Small intestine (tissue), 7 donors: ENCODE measurements at regions not wholly inside any gene's neighbourhood (a gene's known extent, or its start where the extent isn't known, plus 50 kb on each side); places are given as distances from the start of the nearest gene placed in this dataset.

Experiments used
- DNase-seq, 2 donors: peaks; one replicate each; pipeline versions ENCODE4 v3.0.0 to v3.0.0-alpha.2; 2013
- FAIRE-seq: peaks from 2 replicates; lab custom pipeline; 2012; peaks lifted over from hg19 to GRCh38; lab: Jason Lieb, UNC
- H3K27ac ChIP-seq, 3 donors: one replicate each; pipeline ENCODE4 v1.5.1; 2013; ENCODE audit warnings: low read length in 2 of 3, mild to moderate bottlenecking in 2 of 3, control low read depth in 1 of 3, inconsistent platforms in 1 of 3, low read depth in 1 of 3, moderate library complexity in 1 of 3
- H3K27me3 ChIP-seq, 3 donors: one replicate each; pipeline ENCODE4 v1.6.1; 2013; ENCODE audit warnings: low read length in 3 of 3, inconsistent platforms in 1 of 3; ENCODE audit not compliant: control insufficient read depth in 3 of 3, insufficient read depth in 3 of 3
- H3K36me3 ChIP-seq, 3 donors: one replicate each; pipeline ENCODE4 v1.6.1; 2013; ENCODE audit warnings: low read length in 3 of 3, inconsistent platforms in 1 of 3, low read depth in 1 of 3, mild to moderate bottlenecking in 1 of 3, moderate library complexity in 1 of 3; ENCODE audit not compliant: control insufficient read depth in 3 of 3, insufficient read depth in 2 of 3
- H3K4me1 ChIP-seq, 3 donors: one replicate each; pipeline ENCODE4 v1.6.1; 2013; ENCODE audit warnings: low read length in 2 of 3, inconsistent platforms in 1 of 3, low read depth in 1 of 3, mild to moderate bottlenecking in 1 of 3, moderate library complexity in 1 of 3; ENCODE audit not compliant: control insufficient read depth in 3 of 3, insufficient read depth in 2 of 3
- H3K4me3 ChIP-seq, 3 donors: one replicate each; pipeline ENCODE4 v1.5.1; 2013; ENCODE audit warnings: low read length in 3 of 3, control low read depth in 1 of 3, inconsistent platforms in 1 of 3, low read depth in 1 of 3, mild to moderate bottlenecking in 1 of 3, moderate library complexity in 1 of 3
- H3K9me3 ChIP-seq, 2 donors: one replicate each; pipeline ENCODE4 v1.6.1; 2013; ENCODE audit warnings: low read depth in 1 of 2, low read length in 1 of 2; ENCODE audit not compliant: control insufficient read depth in 2 of 2, insufficient read depth in 1 of 2
- WGBS, 3 donors: extraction: QIAGEN DNeasy Blood & Tissue Kit; methylation state at CpG; one replicate each; pipeline ENCODE4 v1.1.7; 2013; 5-methylcytosine and 5-hydroxymethylcytosine counted together
- donor health status: healthy with polysubstance abuse.
- donor health status: control.
- donor health status: control.
- donor health status: Bipolar disorder and iron deficiency.
- donor health status: healthy.

GRCh38 chr4:133584714-133585113 is 435.6 kb downstream of the PCDH10 start:
- DNase-seq (peak in 1 of 2 donors; percentile 0), FAIRE-seq (no peak)
- Histone ChIP-seq H3K27me3 (no peaks in the 10 kb centered on the region), H3K4me3 (no peak overlapping the region), H3K9me3 (peaks cover 0 to 6% of the 10 kb centered on the region in 2 donors), H3K4me1 (no peaks in the 10 kb centered on the region), H3K27ac (no peak overlapping the region), H3K36me3 (no peaks in the 10 kb centered on the region)
- 69 to 84% (median 77%) methylated on average over 5 of the region's 5 CpGs for WGBS, 3 donors

- Histone ChIP-seq H3K4me1 (no peaks in the 10 kb centered on the region), H3K4me3 (no peak overlapping the region), H3K36me3 (no peaks in the 10 kb centered on the region), H3K9me3 (peaks cover 0 to 6% of the 10 kb centered on the region in 2 donors), H3K27me3 (no peaks in the 10 kb centered on the region), H3K27ac (no peak overlapping the region)
- FAIRE-seq (no peak), DNase-seq (no peak)
- WGBS, 3 donors, result 93 to 95% (median 93%) methylated on average over 2 of the region's 2 CpGs
These were observed 433.0 kb downstream of the PCDH10 start for GRCh38 chr4:133581996-133582619.

- WGBS, 3 donors, result 86 to 97% (median 91%) methylated on average over 1 of the region's 1 CpG
- H3K9me3 ChIP-seq, result no peaks in the 10 kb centered on the region
These were observed 425.2 kb downstream of the PCDH10 start for GRCh38 chr4:133574248-133574647.

GRCh38 chr4:133565379-133565778 is 416.3 kb downstream of the PCDH10 start:
- Histone ChIP-seq H3K9me3 (no peaks in the 10 kb centered on the region), H3K27me3 (no peaks in the 10 kb centered on the region), H3K4me1 (no peaks in the 10 kb centered on the region), H3K36me3 (no peaks in the 10 kb centered on the region), H3K4me3 (no peak overlapping the region), H3K27ac (no peak overlapping the region)
- FAIRE-seq, result no peak
- DNase-seq, result peak in 1 of 2 donors; percentile 5
- WGBS, 3 donors, result 0 to 6% (median 5%) methylated on average over 1 of the region's 1 CpG

More at GRCh38 chr4:133574248-133574647, 425.2 kb downstream of the PCDH10 start:
- no peaks in the 10 kb centered on the region for H3K4me1 ChIP-seq
- peaks cover 0 to 2% (median 0%) of the 10 kb centered on the region in 3 donors for H3K36me3 ChIP-seq
- H3K27me3 ChIP-seq, result no peaks in the 10 kb centered on the region
- H3K4me3 ChIP-seq, result no peak overlapping the region
- DNase-seq (no peak), FAIRE-seq (no peak)
- no peak overlapping the region for H3K27ac ChIP-seq

GRCh38 chr4:133559987-133560386 is 410.9 kb downstream of the PCDH10 start:
- no peak for FAIRE-seq
- Histone ChIP-seq H3K9me3 (no peaks in the 10 kb centered on the region), H3K27me3 (no peaks in the 10 kb centered on the region), H3K36me3 (no peaks in the 10 kb centered on the region), H3K27ac (no peak overlapping the region), H3K4me1 (no peaks in the 10 kb centered on the region), H3K4me3 (no peak overlapping the region)
- 55 to 73% (median 59%) methylated on average over 6 of the region's 6 CpGs for WGBS, 3 donors
- peak in 1 of 2 donors; percentile 53 for DNase-seq

GRCh38 chr4:133555671-133556070 is 406.6 kb downstream of the PCDH10 start:
- no peak for FAIRE-seq
- Histone ChIP-seq H3K27ac (no peak overlapping the region), H3K4me3 (no peak overlapping the region), H3K4me1 (no peaks in the 10 kb centered on the region), H3K36me3 (no peaks in the 10 kb centered on the region), H3K9me3 (no peaks in the 10 kb centered on the region), H3K27me3 (no peaks in the 10 kb centered on the region)
- 41 to 54% (median 51%) methylated on average over 1 of the region's 1 CpG for WGBS, 3 donors
- DNase-seq, result no peak

GRCh38 chr4:133550436-133550835 is 401.3 kb downstream of the PCDH10 start:
- 57 to 71% (median 69%) methylated on average over 4 of the region's 4 CpGs for WGBS, 3 donors

GRCh38 chr4:133544097-133544496 is 395.0 kb downstream of the PCDH10 start:
- no peaks in the 10 kb centered on the region for H3K4me1 ChIP-seq
- no peaks in the 10 kb centered on the region for H3K36me3 ChIP-seq
- H3K27ac ChIP-seq, result no peak overlapping the region
- H3K4me3 ChIP-seq, result no peak overlapping the region
- H3K27me3 ChIP-seq, result no peaks in the 10 kb centered on the region
- DNase-seq, result no peak
- H3K9me3 ChIP-seq, result no peaks in the 10 kb centered on the region
- 77 to 88% (median 79%) methylated on average over 4 of the region's 4 CpGs for WGBS, 3 donors
- no peak for FAIRE-seq

More at GRCh38 chr4:133550436-133550835, 401.3 kb downstream of the PCDH10 start:
- Histone ChIP-seq H3K27me3 (no peaks in the 10 kb centered on the region), H3K4me1 (no peaks in the 10 kb centered on the region), H3K9me3 (no peaks in the 10 kb centered on the region), H3K36me3 (no peaks in the 10 kb centered on the region), H3K27ac (no peak overlapping the region), H3K4me3 (no peak overlapping the region)
- no peak for DNase-seq
- FAIRE-seq, result no peak
